Lower leg skin (tissue), 3 donors: ENCODE measurements at regions not wholly inside any gene's neighbourhood (a gene's known extent, or its start where the extent isn't known, plus 50 kb on each side); places are given as distances from the start of the nearest gene placed in this dataset.

Experiments
- POLR2A ChIP-seq, 2 donors: fragments of 450-650 bp; IDR thresholded peaks; one replicate each; pipeline ENCODE4 v1.6.1; 2016 to 2017; ENCODE audit warnings: antibody characterized with exemption in 2 of 2, mild to moderate bottlenecking in 1 of 2, moderate library complexity in 1 of 2
- TF ChIP-seq, protein P1 (sequence below), 3 donors: fragments of 450-650 bp; IDR thresholded peaks; one replicate each; pipeline ENCODE4 v1.5.1; 2016; ENCODE audit warnings: antibody characterized with exemption in 3 of 3, mild to moderate bottlenecking in 3 of 3, moderate library complexity in 2 of 3

DNA sequence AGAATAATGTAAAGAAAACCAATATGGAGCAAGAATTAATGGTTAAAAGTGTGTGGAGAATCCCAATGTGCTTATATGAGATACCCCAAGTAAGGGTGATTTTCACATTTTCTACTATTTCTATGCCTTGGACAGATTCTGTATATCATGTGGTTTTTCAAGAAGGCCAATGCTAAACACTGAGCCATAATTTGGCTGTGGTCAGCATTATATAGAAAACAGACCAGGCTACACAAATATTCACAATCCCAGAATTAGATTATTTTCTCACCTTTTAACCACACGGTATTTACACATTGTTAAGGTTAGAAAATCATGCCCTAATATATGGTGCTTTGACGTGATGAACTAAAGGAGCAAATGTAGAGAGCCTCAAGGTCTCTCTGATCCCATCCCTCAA is 277.4 kb upstream of the LRATD1 start:
- TF ChIP-seq, protein P1, sequence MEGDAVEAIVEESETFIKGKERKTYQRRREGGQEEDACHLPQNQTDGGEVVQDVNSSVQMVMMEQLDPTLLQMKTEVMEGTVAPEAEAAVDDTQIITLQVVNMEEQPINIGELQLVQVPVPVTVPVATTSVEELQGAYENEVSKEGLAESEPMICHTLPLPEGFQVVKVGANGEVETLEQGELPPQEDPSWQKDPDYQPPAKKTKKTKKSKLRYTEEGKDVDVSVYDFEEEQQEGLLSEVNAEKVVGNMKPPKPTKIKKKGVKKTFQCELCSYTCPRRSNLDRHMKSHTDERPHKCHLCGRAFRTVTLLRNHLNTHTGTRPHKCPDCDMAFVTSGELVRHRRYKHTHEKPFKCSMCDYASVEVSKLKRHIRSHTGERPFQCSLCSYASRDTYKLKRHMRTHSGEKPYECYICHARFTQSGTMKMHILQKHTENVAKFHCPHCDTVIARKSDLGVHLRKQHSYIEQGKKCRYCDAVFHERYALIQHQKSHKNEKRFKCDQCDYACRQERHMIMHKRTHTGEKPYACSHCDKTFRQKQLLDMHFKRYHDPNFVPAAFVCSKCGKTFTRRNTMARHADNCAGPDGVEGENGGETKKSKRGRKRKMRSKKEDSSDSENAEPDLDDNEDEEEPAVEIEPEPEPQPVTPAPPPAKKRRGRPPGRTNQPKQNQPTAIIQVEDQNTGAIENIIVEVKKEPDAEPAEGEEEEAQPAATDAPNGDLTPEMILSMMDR (IDR thresholded peaks at IDR 0.05), result no peak
- TF ChIP-seq POLR2A (IDR thresholded peaks at IDR 0.05), result no peak
